Esophagus muscularis mucosa (tissue), 4 donors: ENCODE measurements at regions not wholly inside any gene's neighbourhood (a gene's known extent, or its start where the extent isn't known, plus 50 kb on each side); places are given as distances from the start of the nearest gene placed in this dataset.
"Not testable (repeated sequence)": the region's sequence is repeated elsewhere in the genome, so short reads cannot be mapped to it uniquely, and the experiment has no call there.

ENCODE experiments used
- DNase-seq: peaks from one replicate; pipeline ENCODE4 v3.0.0-alpha.2; 2017; ENCODE audit errors: extremely low spot score
- H3K27ac ChIP-seq, 4 donors: fragments of 200-600 bp; sonication (generic); replicated peaks in 1 of 4; 1 replicate in 3 of 4; 2 replicates in 1 of 4; pipeline ENCODE4 v1.5.1; 2016 to 2019; ENCODE audit warnings: mild to moderate bottlenecking in 1 of 4
- H3K27me3 ChIP-seq, 4 donors: fragments of 200-600 bp; sonication (generic); one replicate each; pipeline versions ENCODE4 v1.5.1 to v1.6.0; 2016 to 2019
- H3K36me3 ChIP-seq, 4 donors: fragments of 200-600 bp; sonication (generic); one replicate each; pipeline ENCODE4 v1.5.1; 2016 to 2019
- H3K4me1 ChIP-seq, 4 donors: fragments of 200-600 bp; sonication (generic); one replicate each; pipeline ENCODE4 v1.5.1; 2016 to 2019
- H3K4me3 ChIP-seq, 4 donors: fragments of 200-600 bp; sonication (generic); 1 replicate in 2 of 4; 2 replicates in 2 of 4; pipeline ENCODE4 v1.5.1; 2016 to 2019; ENCODE audit warnings: mild to moderate bottlenecking in 4 of 4, moderate library complexity in 1 of 4
- H3K9me3 ChIP-seq, 4 donors: fragments of 200-600 bp; sonication (generic); 1 replicate in 3 of 4; 2 replicates in 1 of 4; pipeline ENCODE4 v1.5.1; 2016 to 2019
- EP300 ChIP-seq: sonication (generic); formaldehyde crosslinking; IDR thresholded peaks from one replicate; pipeline ENCODE4 v1.6.1; 2017; ENCODE audit warnings: antibody characterized with exemption
- POLR2A ChIP-seq: fragments of 450-650 bp; IDR thresholded peaks from one replicate; pipeline ENCODE4 v1.6.1; 2017; ENCODE audit warnings: antibody characterized with exemption, moderate library complexity, mild to moderate bottlenecking, low read depth
- POLR2AphosphoS5 ChIP-seq, 2 donors: sonication (generic); formaldehyde crosslinking; IDR thresholded peaks; one replicate each; pipeline ENCODE4 v1.6.1; 2017; ENCODE audit warnings: antibody characterized with exemption in 2 of 2
- WGBS: methylation state at CpG from one replicate; pipeline ENCODE4 v1.1.5; 2018; 5-methylcytosine and 5-hydroxymethylcytosine counted together
- intact Hi-C: fragments of 100-400 bp; cut with DNase I; formaldehyde crosslinking; loops from one replicate; pipeline ENCODE4 v1.15.1; 2023
- TF ChIP-seq, protein P1 (sequence below), 3 experiments: fragments of 200-600 bp in 2 of 3; fragments of 450-650 bp in 1 of 3; sonication (generic) in 2 of 3; IDR thresholded peaks; one replicate each; pipeline ENCODE4 v1.5.1; 2017 to 2019; ENCODE audit warnings: antibody characterized with exemption in 3 of 3, mild to moderate bottlenecking in 2 of 3, moderate library complexity in 1 of 3

DNA sequence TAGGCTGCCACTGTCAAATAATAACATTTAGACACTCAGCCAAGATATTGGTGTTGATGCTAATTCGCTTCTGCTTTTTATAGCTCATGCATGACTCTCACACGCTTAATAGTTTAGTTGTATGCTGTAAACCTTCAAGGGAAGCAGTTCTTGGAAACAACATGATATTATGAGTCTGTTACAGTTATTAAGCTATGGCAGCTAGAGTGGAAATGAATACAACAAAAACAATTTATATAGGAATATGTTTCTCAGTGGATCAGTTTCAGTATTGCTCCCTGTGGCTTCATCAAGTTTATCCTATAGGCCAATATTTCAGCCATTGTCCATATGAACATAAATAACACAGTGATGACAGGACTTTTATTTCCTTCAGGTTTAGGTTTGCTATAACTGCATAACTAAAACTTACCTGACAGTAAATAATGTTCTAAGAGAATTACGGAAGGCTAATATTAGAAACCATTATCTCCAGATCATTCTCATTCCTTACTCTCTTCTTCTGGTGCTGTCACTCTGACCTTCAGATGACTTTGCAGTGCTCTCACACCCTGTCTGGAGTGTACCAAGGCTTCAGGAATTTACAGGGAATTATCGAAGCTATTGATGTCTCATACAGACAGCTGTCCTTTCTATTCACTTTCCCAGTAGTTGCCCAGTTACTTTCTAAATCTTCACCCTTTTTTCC lies 555.0 kb downstream of the ANKRD50 start:
- Histone ChIP-seq H3K36me3 (no peaks in the 10 kb centered on the region), H3K4me1 (peaks cover 0 to 13% (median 0%) of the 10 kb centered on the region in 4 donors), H3K27ac (no peak overlapping the region), H3K27me3 (no peaks in the 10 kb centered on the region), H3K4me3 (no peak overlapping the region), H3K9me3 (no peaks in the 10 kb centered on the region)
- DNase-seq, result no peak
- 60% methylated on average over 4 of the region's 4 CpGs for WGBS
- TF ChIP-seq POLR2AphosphoS5 (IDR thresholded peaks at IDR 0.05) (no peak), POLR2A (no peak), EP300 (no peak)
- TF ChIP-seq, protein P1, sequence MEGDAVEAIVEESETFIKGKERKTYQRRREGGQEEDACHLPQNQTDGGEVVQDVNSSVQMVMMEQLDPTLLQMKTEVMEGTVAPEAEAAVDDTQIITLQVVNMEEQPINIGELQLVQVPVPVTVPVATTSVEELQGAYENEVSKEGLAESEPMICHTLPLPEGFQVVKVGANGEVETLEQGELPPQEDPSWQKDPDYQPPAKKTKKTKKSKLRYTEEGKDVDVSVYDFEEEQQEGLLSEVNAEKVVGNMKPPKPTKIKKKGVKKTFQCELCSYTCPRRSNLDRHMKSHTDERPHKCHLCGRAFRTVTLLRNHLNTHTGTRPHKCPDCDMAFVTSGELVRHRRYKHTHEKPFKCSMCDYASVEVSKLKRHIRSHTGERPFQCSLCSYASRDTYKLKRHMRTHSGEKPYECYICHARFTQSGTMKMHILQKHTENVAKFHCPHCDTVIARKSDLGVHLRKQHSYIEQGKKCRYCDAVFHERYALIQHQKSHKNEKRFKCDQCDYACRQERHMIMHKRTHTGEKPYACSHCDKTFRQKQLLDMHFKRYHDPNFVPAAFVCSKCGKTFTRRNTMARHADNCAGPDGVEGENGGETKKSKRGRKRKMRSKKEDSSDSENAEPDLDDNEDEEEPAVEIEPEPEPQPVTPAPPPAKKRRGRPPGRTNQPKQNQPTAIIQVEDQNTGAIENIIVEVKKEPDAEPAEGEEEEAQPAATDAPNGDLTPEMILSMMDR (IDR thresholded peaks at IDR 0.05), result no peak
- intact Hi-C loops, result no loop called here

DNA sequence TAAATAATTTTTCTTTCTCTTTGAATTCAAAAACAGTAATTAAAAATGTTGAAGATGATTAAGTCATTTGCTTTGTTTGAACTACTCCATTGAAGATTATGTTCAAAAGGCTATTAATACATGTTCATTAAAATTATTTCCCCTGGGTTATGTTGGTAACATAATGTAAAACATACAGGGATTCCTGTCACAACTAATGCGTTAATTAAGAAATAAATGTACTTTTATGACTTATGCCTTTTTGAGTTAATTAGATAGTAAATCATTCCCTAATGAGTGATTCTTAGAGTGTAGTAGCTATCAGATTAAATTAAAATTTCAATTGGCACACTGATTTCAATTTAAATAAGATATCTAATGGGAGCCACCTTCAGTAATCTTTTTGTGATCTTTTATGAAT lies 549.1 kb downstream of the ANKRD50 start:
- no peak for DNase-seq
- H3K4me3 ChIP-seq, result no peak overlapping the region
- WGBS, result 91% methylated on average over 1 of the region's 1 CpG
- intact Hi-C loops, result no loop called here
- H3K27ac ChIP-seq, result no peak overlapping the region
- no peaks in the 10 kb centered on the region for H3K27me3 ChIP-seq
- no peaks in the 10 kb centered on the region for H3K36me3 ChIP-seq
- peaks cover 0 to under 1% (median 0%) of the 10 kb centered on the region in 4 donors for H3K9me3 ChIP-seq
- TF ChIP-seq POLR2A, result no peak
- TF ChIP-seq, protein P1 (IDR thresholded peaks at IDR 0.05), result no peak
- no peak for TF ChIP-seq POLR2AphosphoS5 (IDR thresholded peaks at IDR 0.05)
- no peak for TF ChIP-seq EP300
- H3K4me1 ChIP-seq, result peaks cover 0 to 7% (median 3%) of the 10 kb centered on the region in 4 donors

DNA sequence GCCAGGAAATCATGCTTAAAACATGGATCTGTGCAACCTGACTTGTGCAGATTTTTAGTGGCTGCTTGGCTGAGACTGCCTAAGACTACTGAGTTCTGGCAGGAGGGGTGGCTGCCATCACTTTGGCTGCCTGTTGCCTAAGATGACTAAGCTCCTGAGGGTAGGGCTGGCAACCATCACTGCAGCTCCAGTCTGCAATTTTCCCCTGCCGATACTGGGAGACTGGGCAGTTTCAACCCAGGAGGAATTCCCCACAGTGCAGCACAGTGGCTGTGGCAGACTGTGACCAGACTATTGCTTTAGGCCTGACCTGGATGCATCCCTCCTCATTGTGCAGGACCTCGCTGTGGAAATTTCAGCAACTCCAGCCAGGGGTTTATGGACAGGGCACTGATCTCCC lies 544.9 kb downstream of the ANKRD50 start:
- DNase-seq, result no peak
- Histone ChIP-seq H3K27me3 (no peaks in the 10 kb centered on the region), H3K36me3 (no peaks in the 10 kb centered on the region), H3K27ac (no peak overlapping the region), H3K4me3 (no peak overlapping the region), H3K4me1 (peaks cover 0 to 7% (median 3%) of the 10 kb centered on the region in 4 donors), H3K9me3 (peaks cover 0 to 21% (median 2%) of the 10 kb centered on the region in 4 donors)
- intact Hi-C loops, result no loop called here
- 81% methylated on average over 2 of the region's 2 CpGs for WGBS
- TF ChIP-seq POLR2A (no peak), EP300 (no peak), POLR2AphosphoS5 (IDR thresholded peaks at IDR 0.05) (no peak)
- TF ChIP-seq, protein P1 (IDR thresholded peaks at IDR 0.05), result no peak

DNA sequence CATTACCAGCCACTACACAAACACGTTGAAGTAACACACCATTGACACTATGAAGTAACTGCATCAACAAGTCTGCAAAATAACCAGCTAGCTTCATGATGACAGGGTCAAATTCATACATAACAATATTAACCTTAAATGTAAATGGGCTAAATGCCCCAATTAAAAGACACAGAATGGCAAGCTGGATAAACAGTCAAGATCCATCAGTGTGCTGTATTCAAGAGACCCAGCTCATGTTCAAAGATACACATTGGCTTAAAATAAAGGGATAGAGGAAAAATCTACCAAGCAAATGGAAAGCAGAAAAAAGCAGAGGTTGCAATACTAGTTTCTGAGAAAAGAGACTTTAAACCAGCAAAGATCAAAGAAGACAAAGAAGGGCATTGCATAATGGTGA lies 543.0 kb downstream of the ANKRD50 start:
- H3K4me3 ChIP-seq, H3K27me3 ChIP-seq, H3K4me1 ChIP-seq, DNase-seq, H3K27ac ChIP-seq, H3K36me3 ChIP-seq, intact Hi-C loops: not testable (repeated sequence)
- 100% methylated on average over 1 of the region's 1 CpG for WGBS
- H3K9me3 ChIP-seq, result peaks cover 0 to 21% (median 2%) of the 10 kb centered on the region in 4 donors

DNA sequence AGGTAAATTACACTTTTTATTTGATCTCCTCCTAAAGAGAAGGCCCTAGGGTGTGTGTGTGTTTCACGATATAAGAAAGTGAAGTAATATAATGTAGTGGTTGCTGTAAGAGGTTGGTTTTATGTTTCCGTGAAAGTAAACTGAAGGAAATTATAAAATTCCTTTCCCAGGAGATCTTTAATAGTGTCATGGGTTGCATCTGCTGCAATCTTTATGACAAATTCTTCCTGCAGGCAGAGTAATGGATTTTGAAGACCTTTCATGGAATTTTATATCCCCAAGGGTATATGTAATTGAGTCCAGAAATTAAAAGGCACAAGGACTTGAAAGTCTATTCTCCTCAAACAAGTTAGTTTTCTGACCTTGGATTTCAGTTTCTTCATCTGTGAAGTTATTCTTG lies 538.6 kb downstream of the ANKRD50 start:
- Histone ChIP-seq H3K27ac (no peak overlapping the region), H3K27me3 (no peaks in the 10 kb centered on the region), H3K4me1 (no peaks in the 10 kb centered on the region), H3K9me3 (peaks cover 0 to 16% (median 2%) of the 10 kb centered on the region in 4 donors), H3K36me3 (no peaks in the 10 kb centered on the region), H3K4me3 (no peak overlapping the region)
- TF ChIP-seq POLR2A (no peak), EP300 (no peak), POLR2AphosphoS5 (IDR thresholded peaks at IDR 0.05) (no peak)
- TF ChIP-seq, protein P1 (IDR thresholded peaks at IDR 0.05), result no peak
- intact Hi-C loops, result no loop called here
- DNase-seq, result no peak
- WGBS, result 63% methylated on average over 2 of the region's 2 CpGs
